ENCODE measurements at regions not wholly inside any gene's neighbourhood (a gene's known extent, or its start where the extent isn't known, plus 50 kb on each side); places are given as distances from the start of the nearest gene placed in this dataset.

- no TSS peak for BruUV-seq (replicated peaks)
- no peaks in the 10 kb centered on the region for H3K9me3 ChIP-seq (replicated peaks; ENCODE audit: control insufficient read depth, insufficient read depth, low read depth, low read length)
- H3K27me3 ChIP-seq (ENCODE audit: control insufficient read depth in 2 of 2, insufficient read depth in 2 of 2, low read length in 2 of 2): peaks cover 0 to 4% of the 10 kb centered on the region in 2 experiments; a peak in 2 of 5 replicates
- DNase-seq (ENCODE audit: extremely low read depth in 1 of 4, low spot score in 3 of 4): no peak
- in situ Hi-C loops (cut with MboI) (no loop called here), intact Hi-C loops (cut with micrococcal nuclease) (no loop called here)
- under 1% methylated on average over 12 of the region's 12 CpGs for WGBS (ENCODE audit: insufficient coverage, low coverage, missing lambda C conversion rate)
- H3K79me2 ChIP-seq (ENCODE audit: control insufficient read depth, insufficient read depth, low read length): no peaks in the 10 kb centered on the region
- ATAC-seq: no peak
- H4K20me1 ChIP-seq (replicated peaks; ENCODE audit: control insufficient read depth, insufficient read depth, low read length): no peaks in the 10 kb centered on the region
- no peak for TF ChIP-seq NKRF (IDR thresholded peaks at IDR 0.05; ENCODE audit: borderline replicate concordance)
- TF ChIP-seq POLR2B (IDR thresholded peaks at IDR 0.05; ENCODE audit: low read depth, partially characterized antibody): no peak
- no peak for TF ChIP-seq ZNF57 (CRISPR knock-in tag; IDR thresholded peaks at IDR 0.05)
- no peak for TF ChIP-seq TBL1XR1 (IDR thresholded peaks at IDR 0.05; ENCODE audit: low read length in 2 of 2)
- TF ChIP-seq RBM39 (optimal IDR thresholded peaks at IDR 0.05; ENCODE audit: low read depth, low read length): no peak
- no peak for TF ChIP-seq CBX5 (IDR thresholded peaks at IDR 0.05; ENCODE audit: borderline replicate concordance, low read depth)
- TF ChIP-seq ZNF232 (CRISPR knock-in tag; IDR thresholded peaks at IDR 0.05): no peak
- no peak for TF ChIP-seq BACH1 (tag; IDR thresholded peaks at IDR 0.05)
- no peak for TF ChIP-seq TCFL5 (CRISPR knock-in tag; conservative IDR thresholded peaks at IDR 0.05)
- TF ChIP-seq MAFF (IDR thresholded peaks at IDR 0.05; ENCODE audit: low read length): no peak
- TF ChIP-seq PHF8 (IDR thresholded peaks at IDR 0.05; ENCODE audit: borderline replicate concordance, low read length): no peak
- no peak for TF ChIP-seq GATA2 (CRISPR knock-in tag; IDR thresholded peaks at IDR 0.05)
- TF ChIP-seq KAT7 (CRISPR knock-in tag; IDR thresholded peaks at IDR 0.05; ENCODE audit: borderline replicate concordance): no peak
- no peak for TF ChIP-seq HEY1 (CRISPR knock-in tag; IDR thresholded peaks at IDR 0.05; ENCODE audit: borderline replicate concordance)
- no peak for TF ChIP-seq BRF2 (IDR thresholded peaks at IDR 0.05; ENCODE audit: borderline replicate concordance, insufficient read depth, insufficient read length)
- no peak for TF ChIP-seq ZNF764 (CRISPR knock-in tag; IDR thresholded peaks at IDR 0.05; ENCODE audit: low read depth)
- TF ChIP-seq TEAD4 (IDR thresholded peaks at IDR 0.05; ENCODE audit: low read length): no peak
- no peak for TF ChIP-seq TEAD4 (CRISPR knock-in tag; IDR thresholded peaks at IDR 0.05; ENCODE audit: borderline replicate concordance)
- H3K36me3 ChIP-seq (ENCODE audit: control insufficient read depth, insufficient read depth, low read length): no peaks in the 10 kb centered on the region
- H2AFZ ChIP-seq (ENCODE audit: low read depth, low read length): no peak overlapping the region
- no peak overlapping the region for H3K9ac ChIP-seq (ENCODE audit: insufficient read depth in 1 of 2, low read depth in 2 of 2, low read length in 2 of 2)
- no peak overlapping the region for H3K4me3 ChIP-seq
- H3K4me2 ChIP-seq (ENCODE audit: insufficient read depth, low read length): no peak overlapping the region
- no peaks in the 10 kb centered on the region for H3K9me1 ChIP-seq (ENCODE audit: control insufficient read depth, insufficient read depth, low read length)
- POLR2A ChIA-PET: interaction anchor here (0.7 kb wide), 1 partner anchor 1433 kb away, joined by 3 read pairs; no protein-coding TSS in a partner anchor
- no peak overlapping the region for H3K27ac ChIP-seq (ENCODE audit: extremely low read depth, low read depth, low read length)
- no peaks in the 10 kb centered on the region for H3K4me1 ChIP-seq (replicated peaks in 1 of 2; ENCODE audit: control insufficient read depth in 2 of 2, insufficient read depth in 2 of 2, low read length in 2 of 2)
- no peak for FAIRE-seq
- CTCF ChIA-PET (ENCODE audit: low intra/inter-chr PET ratio): no interaction called here
Measured at GRCh38 chr1:95371666-95372282, 137.8 kb downstream of the RWDD3 start.
